ENCODE measurements at regions not wholly inside any gene's neighbourhood (a gene's known extent, or its start where the extent isn't known, plus 50 kb on each side); places are given as distances from the start of the nearest gene placed in this dataset.

GRCh38 chr9:13387734-13388067 lies 108.2 kb upstream of the MPDZ start:
- no peak for DNase-seq
- in situ Hi-C loops (cut with HindIII; ENCODE audit: low pct_ligation_motif_present, low pct_unique_long_range_greater_than_20kb, low sequenced_read_pairs), result no loop called here

GRCh38 chr9:13386935-13387733 lies 107.6 kb upstream of the MPDZ start:
- peak; percentile 28 for DNase-seq
- in situ Hi-C loops (cut with HindIII; ENCODE audit: low pct_ligation_motif_present, low pct_unique_long_range_greater_than_20kb, low sequenced_read_pairs), result no loop called here

GRCh38 chr9:13386316-13386715 lies 106.8 kb upstream of the MPDZ start:
- in situ Hi-C loops (cut with HindIII; ENCODE audit: low pct_ligation_motif_present, low pct_unique_long_range_greater_than_20kb, low sequenced_read_pairs), result no loop called here
- no peak for DNase-seq

- DNase-seq, result no peak
- in situ Hi-C loops (cut with HindIII; ENCODE audit: low pct_ligation_motif_present, low pct_unique_long_range_greater_than_20kb, low sequenced_read_pairs), result no loop called here
These were observed 104.4 kb upstream of the MPDZ start for GRCh38 chr9:13383855-13384254.

GRCh38 chr9:13383216-13383615 lies 103.7 kb upstream of the MPDZ start:
- no peak for DNase-seq
- in situ Hi-C loops (cut with HindIII; ENCODE audit: low pct_ligation_motif_present, low pct_unique_long_range_greater_than_20kb, low sequenced_read_pairs), result no loop called here

- DNase-seq, result no peak
- in situ Hi-C loops (cut with HindIII; ENCODE audit: low pct_ligation_motif_present, low pct_unique_long_range_greater_than_20kb, low sequenced_read_pairs), result no loop called here
These were observed 103.1 kb upstream of the MPDZ start for GRCh38 chr9:13382595-13382994.

- no peak for DNase-seq
- in situ Hi-C loops (cut with HindIII; ENCODE audit: low pct_ligation_motif_present, low pct_unique_long_range_greater_than_20kb, low sequenced_read_pairs), result no loop called here
These were observed 101.4 kb upstream of the MPDZ start for GRCh38 chr9:13380903-13381302.

GRCh38 chr9:13378154-13378553 lies 98.7 kb upstream of the MPDZ start:
- in situ Hi-C loops (cut with HindIII; ENCODE audit: low pct_ligation_motif_present, low pct_unique_long_range_greater_than_20kb, low sequenced_read_pairs), result no loop called here
- no peak for DNase-seq

- in situ Hi-C loops (cut with HindIII; ENCODE audit: low pct_ligation_motif_present, low pct_unique_long_range_greater_than_20kb, low sequenced_read_pairs), result no loop called here
- DNase-seq, result no peak
These were observed 97.9 kb upstream of the MPDZ start for GRCh38 chr9:13377171-13377925.

- no peak for DNase-seq
- in situ Hi-C loops (cut with HindIII; ENCODE audit: low pct_ligation_motif_present, low pct_unique_long_range_greater_than_20kb, low sequenced_read_pairs), result no loop called here
These were observed 93.0 kb upstream of the MPDZ start for GRCh38 chr9:13372510-13372909.

- no peak for DNase-seq
- in situ Hi-C loops (cut with HindIII; ENCODE audit: low pct_ligation_motif_present, low pct_unique_long_range_greater_than_20kb, low sequenced_read_pairs), result no loop called here
These were observed 89.9 kb upstream of the MPDZ start for GRCh38 chr9:13369431-13369830.

- DNase-seq, result no peak
- in situ Hi-C loops (cut with HindIII; ENCODE audit: low pct_ligation_motif_present, low pct_unique_long_range_greater_than_20kb, low sequenced_read_pairs), result no loop called here
These were observed 88.3 kb upstream of the MPDZ start for GRCh38 chr9:13367784-13368183.

GRCh38 chr9:13364271-13365000 lies 84.9 kb upstream of the MPDZ start:
- in situ Hi-C loops (cut with HindIII; ENCODE audit: low pct_ligation_motif_present, low pct_unique_long_range_greater_than_20kb, low sequenced_read_pairs), result no loop called here

GRCh38 chr9:13361076-13361475 lies 81.6 kb upstream of the MPDZ start:
- in situ Hi-C loops (cut with HindIII; ENCODE audit: low pct_ligation_motif_present, low pct_unique_long_range_greater_than_20kb, low sequenced_read_pairs), result no loop called here

More at GRCh38 chr9:13364271-13365000, 84.9 kb upstream of the MPDZ start:
- DNase-seq, result no peak

GRCh38 chr9:13360188-13360587 lies 80.7 kb upstream of the MPDZ start:
- DNase-seq, result no peak
- in situ Hi-C loops (cut with HindIII; ENCODE audit: low pct_ligation_motif_present, low pct_unique_long_range_greater_than_20kb, low sequenced_read_pairs), result no loop called here

More at GRCh38 chr9:13361076-13361475, 81.6 kb upstream of the MPDZ start:
- DNase-seq, result no peak

GRCh38 chr9:13358128-13358527 lies 78.6 kb upstream of the MPDZ start:
- in situ Hi-C loops (cut with HindIII; ENCODE audit: low pct_ligation_motif_present, low pct_unique_long_range_greater_than_20kb, low sequenced_read_pairs), result no loop called here
- DNase-seq, result no peak

GRCh38 chr9:13354733-13355132 lies 75.2 kb upstream of the MPDZ start:
- in situ Hi-C loops (cut with HindIII; ENCODE audit: low pct_ligation_motif_present, low pct_unique_long_range_greater_than_20kb, low sequenced_read_pairs), result no loop called here
- no peak for DNase-seq

GRCh38 chr9:13352451-13352979 lies 73.0 kb upstream of the MPDZ start:
- in situ Hi-C loops (cut with HindIII; ENCODE audit: low pct_ligation_motif_present, low pct_unique_long_range_greater_than_20kb, low sequenced_read_pairs), result no loop called here
- DNase-seq, result no peak

GRCh38 chr9:13351778-13352386 lies 72.4 kb upstream of the MPDZ start:
- DNase-seq, result peak; percentile 57
- in situ Hi-C loops (cut with HindIII; ENCODE audit: low pct_ligation_motif_present, low pct_unique_long_range_greater_than_20kb, low sequenced_read_pairs), result no loop called here

Data from ACHN (cell line).